ENCODE measurements at regions not wholly inside any gene's neighbourhood (a gene's known extent, or its start where the extent isn't known, plus 50 kb on each side); places are given as distances from the start of the nearest gene placed in this dataset.
"Not testable (repeated sequence)": the region's sequence is repeated elsewhere in the genome, so short reads cannot be mapped to it uniquely, and the experiment has no call there.

- in situ Hi-C loops (cut with MboI; ENCODE audit: low sequenced_read_pairs in 4 of 4) (loop anchor here in 2 of 4 donors (5.0 to 10.0 kb wide), 2 partner anchors 514 to 516 kb away; no protein-coding TSS in a partner anchor), intact Hi-C loops (cut with DNase I; ENCODE audit: low total_unique reads) (no loop called here)
Observed at GRCh38 chr1:196148367-196148970, 459.8 kb downstream of the KCNT2 start.

GRCh38 chr1:196147530-196147929 lies 460.7 kb downstream of the KCNT2 start:
- ATAC-seq (no peak), DNase-seq (no peak)
- no peaks in the 10 kb centered on the region for H3K36me3 ChIP-seq
- intact Hi-C loops (cut with DNase I; ENCODE audit: low total_unique reads) = no loop called here
- in situ Hi-C loops (cut with MboI; ENCODE audit: low sequenced_read_pairs in 4 of 4) = loop anchor here in 2 of 4 donors (5.0 to 10.0 kb wide), 2 partner anchors 515 to 517 kb away; no protein-coding TSS in a partner anchor
- H3K27me3 ChIP-seq = no peaks in the 10 kb centered on the region
- H3K4me3 ChIP-seq = no peak overlapping the region
- H3K9me3 ChIP-seq = no peaks in the 10 kb centered on the region
- H3K27ac ChIP-seq = no peak overlapping the region
- no peaks in the 10 kb centered on the region for H3K4me1 ChIP-seq
- TF ChIP-seq POLR2A (IDR thresholded peaks at IDR 0.05) = no peak

More at GRCh38 chr1:196148367-196148970, 459.8 kb downstream of the KCNT2 start:
- Histone ChIP-seq H3K27ac (no peak overlapping the region), H3K36me3 (no peaks in the 10 kb centered on the region), H3K4me3 (no peak overlapping the region), H3K9me3 (no peaks in the 10 kb centered on the region), H3K27me3 (no peaks in the 10 kb centered on the region), H3K4me1 (no peaks in the 10 kb centered on the region)
- ATAC-seq = no peak
- no peak for DNase-seq
- TF ChIP-seq CTCF (IDR thresholded peaks at IDR 0.05 in 4 of 5, conservative IDR thresholded peaks at IDR 0.05 in 1 of 5) = peak in 3 of 5 experiments; percentile 13 to 47 (median 45)
- TF ChIP-seq POLR2A (IDR thresholded peaks at IDR 0.05) = no peak

DNA sequence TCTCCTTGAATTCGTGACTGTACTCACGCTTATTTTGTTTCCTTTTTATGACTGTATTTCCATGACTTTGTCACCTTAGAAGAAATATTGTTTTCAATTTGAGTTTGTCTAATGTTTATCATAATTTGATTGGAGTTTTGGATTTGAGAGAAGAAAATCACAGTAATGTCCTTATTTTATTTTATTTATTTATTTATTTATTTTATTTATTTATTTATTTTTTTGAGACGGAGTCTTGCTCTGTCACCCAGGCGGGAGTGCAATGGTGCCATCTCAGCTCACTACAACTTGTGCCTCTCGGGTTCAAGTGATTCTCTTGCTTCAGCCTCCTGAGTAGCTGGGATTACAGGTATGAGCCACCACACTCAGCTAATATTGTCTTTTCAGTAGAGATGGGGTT lies 463.1 kb downstream of the KCNT2 start:
- intact Hi-C loops (cut with DNase I; ENCODE audit: low total_unique reads); H3K36me3 ChIP-seq; H3K4me1 ChIP-seq; H3K27me3 ChIP-seq; DNase-seq; H3K27ac ChIP-seq; H3K4me3 ChIP-seq; H3K9me3 ChIP-seq; ATAC-seq: not testable (repeated sequence)
- in situ Hi-C loops (cut with MboI; ENCODE audit: low sequenced_read_pairs in 4 of 4) = loop anchor here in 2 of 4 donors (5.0 to 10.0 kb wide), 2 partner anchors 517 to 520 kb away; no protein-coding TSS in a partner anchor

DNA sequence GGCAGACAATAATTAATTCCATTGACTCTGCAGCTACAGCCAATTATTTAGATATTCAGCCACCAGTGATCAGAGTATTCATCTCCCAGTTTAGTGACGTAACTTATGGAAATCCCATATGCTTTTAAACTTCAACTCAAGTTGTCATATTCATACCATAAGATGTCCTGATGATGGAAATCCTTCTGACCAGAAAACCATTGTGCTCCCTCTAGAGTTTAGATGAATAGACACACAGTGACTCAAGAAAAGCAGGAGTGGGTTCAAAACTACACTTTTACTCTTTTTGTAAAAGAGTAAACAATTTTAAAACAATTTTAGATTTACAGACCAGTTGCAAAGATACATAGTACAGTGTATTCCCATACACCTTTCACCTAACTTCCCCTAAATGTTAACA lies 463.7 kb downstream of the KCNT2 start:
- intact Hi-C loops (cut with DNase I; ENCODE audit: low total_unique reads) = no loop called here
- Histone ChIP-seq H3K36me3 (no peaks in the 10 kb centered on the region), H3K4me3 (no peak overlapping the region), H3K27me3 (no peaks in the 10 kb centered on the region), H3K9me3 (no peaks in the 10 kb centered on the region), H3K4me1 (no peaks in the 10 kb centered on the region), H3K27ac (no peak overlapping the region)
- ATAC-seq = no peak
- DNase-seq = no peak
- in situ Hi-C loops (cut with MboI; ENCODE audit: low sequenced_read_pairs in 4 of 4) = loop anchor here in 1 of 4 donors (10.0 kb wide), 1 partner anchor 520 kb away; no protein-coding TSS in a partner anchor
- TF ChIP-seq CTCF (IDR thresholded peaks at IDR 0.05 in 4 of 5, conservative IDR thresholded peaks at IDR 0.05 in 1 of 5) (no peak), POLR2A (IDR thresholded peaks at IDR 0.05) (no peak)

DNA sequence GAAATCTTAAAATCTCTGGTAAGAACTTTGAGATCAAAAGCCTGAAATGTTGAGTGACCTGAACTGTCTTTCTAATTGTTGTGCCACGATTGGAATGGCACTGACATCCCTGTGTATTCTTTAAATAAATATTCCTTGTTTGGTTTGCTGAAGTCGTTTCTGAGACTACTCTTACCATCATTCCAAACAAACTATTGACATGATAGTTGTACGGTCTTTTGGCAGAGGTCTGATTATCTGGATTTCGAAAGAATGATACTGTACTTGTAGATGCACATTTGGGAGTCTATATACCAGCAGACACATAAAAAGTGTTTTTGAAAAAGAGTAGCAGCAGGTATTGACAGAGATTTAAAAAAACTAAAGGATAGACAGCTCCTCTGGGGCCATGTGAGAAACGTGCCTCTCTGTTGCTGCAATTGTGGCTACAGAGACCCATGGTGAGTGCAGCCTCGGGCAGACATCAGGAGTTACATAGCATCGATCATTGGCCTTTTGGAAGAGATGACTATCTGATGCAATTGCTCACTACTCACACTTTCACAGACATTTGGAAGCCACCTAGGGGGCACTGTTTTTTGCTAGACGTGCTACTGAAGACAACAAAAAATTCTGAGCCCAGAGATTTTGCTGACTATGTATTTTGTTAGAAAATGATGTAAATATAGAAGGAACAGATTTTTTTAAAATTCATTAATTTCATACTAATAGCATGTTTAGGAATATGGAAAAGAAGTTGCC lies 464.5 kb downstream of the KCNT2 start:
- no peak for DNase-seq
- Histone ChIP-seq H3K36me3 (no peaks in the 10 kb centered on the region), H3K9me3 (no peaks in the 10 kb centered on the region), H3K4me1 (no peaks in the 10 kb centered on the region), H3K27ac (no peak overlapping the region), H3K4me3 (no peak overlapping the region), H3K27me3 (no peaks in the 10 kb centered on the region)
- in situ Hi-C loops (cut with MboI; ENCODE audit: low sequenced_read_pairs in 4 of 4) = loop anchor here in 1 of 4 donors (10.0 kb wide), 1 partner anchor 521 kb away; no protein-coding TSS in a partner anchor
- no peak for TF ChIP-seq CTCF (IDR thresholded peaks at IDR 0.05 in 4 of 5, conservative IDR thresholded peaks at IDR 0.05 in 1 of 5)
- no peak for TF ChIP-seq POLR2A (IDR thresholded peaks at IDR 0.05)
- ATAC-seq = no peak
- intact Hi-C loops (cut with DNase I; ENCODE audit: low total_unique reads) = no loop called here
